IMR-90 (cell line): ENCODE measurements at regions not wholly inside any gene's neighbourhood (a gene's known extent, or its start where the extent isn't known, plus 50 kb on each side); places are given as distances from the start of the nearest gene placed in this dataset.

Experiments
- ATAC-seq: fragments of 200-7000 bp; cut with Tn5 transposase; 2 replicates; pipeline ENCODE4 v1.9.1; 2020; ENCODE audit warnings: low read depth, mild to moderate bottlenecking, moderate library complexity
- BruUV-seq: library from RNA; stranded (reverse); fragments of 400-500 nt; replicated peaks from 2 replicates; lab custom pipeline; 2021; lab: Mats Ljungman, UMichigan
- CTCF ChIA-PET: fragments of 300-600 bp; formaldehyde crosslinking; extraction: SDS; loops from one replicate; lab custom pipeline; 2021; ENCODE audit warnings: antibody characterized with exemption; lab: Yijun Ruan, JAX
- POLR2A ChIA-PET: fragments of 300-600 bp; sonication (Branson Sonifier 250); formaldehyde crosslinking; loops from one replicate; lab custom pipeline; 2022; ENCODE audit warnings: antibody characterized with exemption; ENCODE audit not compliant: unreplicated experiment; lab: Charles Lee
- DNase-seq: peaks from one replicate; pipeline ENCODE4 v3.0.0; 2013
- H2AFZ ChIP-seq: replicated peaks from 2 replicates; pipeline ENCODE3; 2013; ENCODE audit warnings: low read length, mild to moderate bottlenecking; ENCODE audit not compliant: poor library complexity
- H2AK5ac ChIP-seq: 2 replicates; pipeline ENCODE4 v1.6.1; 2013; ENCODE audit warnings: low read depth, low read length, inconsistent platforms
- H2AK9ac ChIP-seq: replicated peaks from 2 replicates; pipeline ENCODE3; 2013; ENCODE audit warnings: mild to moderate bottlenecking, low read depth, low read length, moderate library complexity; ENCODE audit not compliant: poor library complexity
- H2BK120ac ChIP-seq: 2 replicates; pipeline ENCODE4 v1.6.1; 2013; ENCODE audit warnings: low read depth, low read length, inconsistent platforms
- H2BK15ac ChIP-seq: 3 replicates; pipeline ENCODE4 v1.6.1; 2013; ENCODE audit warnings: low read depth, low read length, inconsistent platforms
- H2BK20ac ChIP-seq: 2 replicates; pipeline ENCODE4 v1.6.1; 2013; ENCODE audit warnings: low read depth, mild to moderate bottlenecking, inconsistent platforms, low read length, moderate library complexity
- H2BK5ac ChIP-seq: 2 replicates; pipeline ENCODE4 v1.6.1; 2013; ENCODE audit warnings: mild to moderate bottlenecking, low read depth, low read length, inconsistent platforms; ENCODE audit not compliant: poor library complexity, severe bottlenecking
- H3K14ac ChIP-seq: replicated peaks from 2 replicates; pipeline ENCODE4 v1.6.1; 2013; ENCODE audit warnings: low read depth, low read length, inconsistent platforms
- H3K18ac ChIP-seq: 2 replicates; pipeline ENCODE4 v1.6.1; 2013; ENCODE audit warnings: low read depth, low read length, control low read depth
- H3K23ac ChIP-seq: 2 replicates; pipeline ENCODE4 v1.6.1; 2013; ENCODE audit warnings: low read depth, low read length, inconsistent platforms
- H3K27ac ChIP-seq: 2 replicates; pipeline ENCODE4 v1.5.1; 2013; ENCODE audit warnings: mild to moderate bottlenecking, control low read depth, low read length; ENCODE audit not compliant: insufficient read depth
- H3K27me3 ChIP-seq: 2 replicates; pipeline ENCODE4 v1.6.1; 2013; ENCODE audit warnings: low read length; ENCODE audit not compliant: control insufficient read depth, insufficient read depth
- H3K36me3 ChIP-seq: 2 replicates; pipeline ENCODE4 v1.6.1; 2013; ENCODE audit warnings: low read length, mixed read lengths; ENCODE audit not compliant: control insufficient read depth, insufficient read depth
- H3K4ac ChIP-seq: 2 replicates; pipeline ENCODE4 v1.6.1; 2013; ENCODE audit warnings: low read depth, low read length, inconsistent platforms
- H3K4me1 ChIP-seq: 2 replicates; pipeline ENCODE4 v1.6.1; 2013; ENCODE audit warnings: low read length, mixed read lengths; ENCODE audit not compliant: control insufficient read depth, insufficient read depth
- H3K4me2 ChIP-seq: 2 replicates; pipeline ENCODE4 v1.6.1; 2013; ENCODE audit warnings: low read depth, mild to moderate bottlenecking, control low read depth, low read length, moderate library complexity
- H3K4me3 ChIP-seq: 2 replicates; pipeline ENCODE4 v1.5.1; 2013; ENCODE audit warnings: low read depth, mild to moderate bottlenecking, control low read depth, low read length, moderate library complexity; ENCODE audit not compliant: insufficient read depth
- H3K56ac ChIP-seq: 2 replicates; pipeline ENCODE4 v1.6.1; 2013; ENCODE audit warnings: low read length, inconsistent platforms; ENCODE audit not compliant: insufficient read depth; ENCODE audit errors: extremely low read depth
- H3K79me1 ChIP-seq, 2 experiments: 2 replicates each; pipeline ENCODE4 v1.6.1; 2013; ENCODE audit warnings: low read length in 2 of 2, inconsistent platforms in 1 of 2, low read depth in 1 of 2
- H3K9ac ChIP-seq: 2 replicates; pipeline ENCODE4 v1.6.1; 2013; ENCODE audit warnings: low read depth, low read length, control low read depth
- H3K9me1 ChIP-seq: 2 replicates; pipeline ENCODE4 v1.6.1; 2013; ENCODE audit warnings: low read length, inconsistent platforms; ENCODE audit not compliant: insufficient read depth
- H3K9me3 ChIP-seq: 2 replicates; pipeline ENCODE4 v1.6.1; 2013; ENCODE audit warnings: low read length; ENCODE audit not compliant: control insufficient read depth, insufficient read depth
- H4K20me1 ChIP-seq: 2 replicates; pipeline ENCODE4 v1.6.1; 2013; ENCODE audit warnings: low read length, inconsistent platforms; ENCODE audit not compliant: insufficient read depth
- H4K5ac ChIP-seq: 2 replicates; pipeline ENCODE4 v1.6.1; 2013; ENCODE audit warnings: mild to moderate bottlenecking, low read depth, low read length, control low read depth
- H4K8ac ChIP-seq, 2 experiments: 2 replicates each; pipeline ENCODE4 v1.6.1; 2013; ENCODE audit warnings: low read depth in 2 of 2, low read length in 2 of 2, control low read depth in 1 of 2, inconsistent platforms in 1 of 2
- H4K91ac ChIP-seq: 2 replicates; pipeline ENCODE4 v1.6.1; 2013; ENCODE audit warnings: low read depth, low read length, inconsistent platforms; ENCODE audit not compliant: insufficient read depth
- BHLHE40 ChIP-seq: fragments of 150-350 bp; IDR thresholded peaks from 2 replicates; pipeline ENCODE4 v1.6.1; 2016; ENCODE audit warnings: mild to moderate bottlenecking, low read depth, low read length
- CTCF ChIP-seq: conservative IDR thresholded peaks from 2 replicates; pipeline ENCODE4 v1.5.1; 2012; ENCODE audit warnings: mild to moderate bottlenecking, low read depth, low read length, improper control_type of control experiment
- POLR2A ChIP-seq: IDR thresholded peaks from 2 replicates; pipeline ENCODE4 v1.6.1; 2012; ENCODE audit warnings: mild to moderate bottlenecking, low read depth, low read length
- RAD21 ChIP-seq: IDR thresholded peaks from 2 replicates; pipeline ENCODE4 v1.6.1; 2012; ENCODE audit warnings: low read length, improper control_type of control experiment
- RFX5 ChIP-seq: IDR thresholded peaks from 2 replicates; pipeline ENCODE4 v1.8.0; 2012; ENCODE audit warnings: low read depth, mild to moderate bottlenecking, low read length, moderate library complexity
- WGBS, 2 experiments: methylation state at CpG; one replicate each; pipeline versions ENCODE4 v1.1.5 to v1.1.7; 2013; ENCODE audit warnings: missing lambda C conversion rate in 2 of 2; ENCODE audit not compliant: insufficient read length in 1 of 2; ENCODE audit errors: extremely low coverage in 2 of 2; 5-methylcytosine and 5-hydroxymethylcytosine counted together
- dilution Hi-C: fragments of 300-500 bp; cut with HindIII; formaldehyde crosslinking; loops from one replicate; pipeline ENCODE4 v1.14.3; 2018; ENCODE audit warnings: low sequenced_read_pairs; ENCODE audit not compliant: unreplicated experiment
- in situ Hi-C: fragments of 300-500 bp; cut with MboI; formaldehyde crosslinking; loops from 3 replicates; pipeline ENCODE4 v1.14.3; 2019; ENCODE audit warnings: low sequenced_read_pairs, inconsistent platforms, mixed read lengths
- intact Hi-C: fragments of 100-400 bp; cut with micrococcal nuclease; formaldehyde crosslinking; loops from 2 replicates; pipeline ENCODE4 v1.10.0; 2022

- H4K5ac ChIP-seq: no peak overlapping the region
- no peaks in the 10 kb centered on the region for H3K9me1 ChIP-seq
- no peak overlapping the region for H2BK5ac ChIP-seq
- no peaks in the 10 kb centered on the region for H3K36me3 ChIP-seq
- no peak for ATAC-seq
- H3K9ac ChIP-seq: no peak overlapping the region
- H2AFZ ChIP-seq: no peak overlapping the region
- H2BK15ac ChIP-seq: no peak overlapping the region
- no peak overlapping the region for H3K4me2 ChIP-seq
- no peak for DNase-seq
- no peak overlapping the region for H3K56ac ChIP-seq
- H2AK9ac ChIP-seq: no peak overlapping the region
- H4K20me1 ChIP-seq: no peaks in the 10 kb centered on the region
- no peak overlapping the region for H3K4me3 ChIP-seq
- H3K4ac ChIP-seq: no peak overlapping the region
- H2BK20ac ChIP-seq: no peak overlapping the region
- no peak overlapping the region for H4K91ac ChIP-seq
- ChIA-PET POLR2A (no interaction called here), CTCF (no interaction called here)
- H3K4me1 ChIP-seq: no peaks in the 10 kb centered on the region
- BruUV-seq: no TSS peak
- H3K9me3 ChIP-seq: no peaks in the 10 kb centered on the region
- no peaks in the 10 kb centered on the region for H3K27me3 ChIP-seq
- intact Hi-C loops (no loop called here), in situ Hi-C loops (no loop called here), dilution Hi-C loops (no loop called here)
- no peak overlapping the region for H3K18ac ChIP-seq
- TF ChIP-seq RAD21: no peak
- no peak for TF ChIP-seq POLR2A
- TF ChIP-seq BHLHE40: no peak
- TF ChIP-seq CTCF: no peak
- no peak for TF ChIP-seq RFX5
- no peak overlapping the region for H2AK5ac ChIP-seq
- no peak overlapping the region for H4K8ac ChIP-seq
- H2BK120ac ChIP-seq: no peak overlapping the region
- no peak overlapping the region for H3K14ac ChIP-seq
- no peak overlapping the region for H3K23ac ChIP-seq
- no CpG with 5 or more reads among the region's 3 CpGs for WGBS, 2 experiments
- no peaks in the 10 kb centered on the region for H3K79me1 ChIP-seq
- H3K27ac ChIP-seq: no peak overlapping the region
These were observed 71.8 kb upstream of the FHIT start for GRCh38 chr3:61323094-61323493.
